GM12878 (cell line): ENCODE measurements at regions not wholly inside any gene's neighbourhood (a gene's known extent, or its start where the extent isn't known, plus 50 kb on each side); places are given as distances from the start of the nearest gene placed in this dataset.

Source experiments
- ATAC-seq: fragments of 200-7000 bp; cut with Tn5 transposase; 3 replicates; pipeline ENCODE4 v1.9.1; 2020; ENCODE audit warnings: mild to moderate bottlenecking, moderate library complexity
- BruUV-seq: library from RNA; stranded (reverse); fragments of 400-500 nt; replicated peaks from 2 replicates; lab custom pipeline; 2021; lab: Mats Ljungman, UMichigan
- CTCF ChIA-PET: fragments of 300-600 bp; sonication (Branson Sonifier 250); formaldehyde crosslinking; extraction: SDS; loops from one replicate; lab custom pipeline; 2021; ENCODE audit warnings: inconsistent platforms; lab: Yijun Ruan, JAX
- POLR2A ChIA-PET: fragments of 350-600 bp; formaldehyde crosslinking; extraction: SDS; loops from one replicate; lab custom pipeline; 2021; ENCODE audit warnings: inconsistent platforms; lab: Charles Lee
- RAD21 ChIA-PET: fragments of 300-600 bp; sonication (Branson Sonifier 250); formaldehyde crosslinking; loops from one replicate; lab custom pipeline; 2023; ENCODE audit warnings: antibody characterized with exemption; ENCODE audit not compliant: unreplicated experiment; lab: Charles Lee
- SMC1A ChIA-PET: fragments of 300-600 bp; sonication (Branson Sonifier 250); formaldehyde crosslinking; loops from one replicate; lab custom pipeline; 2023; ENCODE audit not compliant: unreplicated experiment, uncharacterized antibody; lab: Charles Lee
- DNase-seq: peaks from one replicate; pipeline ENCODE4 v3.0.0-alpha.2; 2011; ENCODE audit warnings: low read depth, low spot score
- FAIRE-seq: peaks from 3 replicates; lab custom pipeline; 2011; peaks lifted over from hg19 to GRCh38; lab: Jason Lieb, UNC
- H2AFZ ChIP-seq: 2 replicates; pipeline ENCODE4 v1.6.0; 2011; ENCODE audit warnings: low read depth, low read length, control low read depth; ENCODE audit not compliant: control insufficient read depth
- H3K27ac ChIP-seq: 2 replicates; pipeline ENCODE4 v1.5.1; 2011; ENCODE audit warnings: control low read depth; ENCODE audit not compliant: control insufficient read depth, insufficient read depth
- H3K27me3 ChIP-seq, 2 experiments: replicated peaks in 1 of 2; 2 replicates each; pipeline versions ENCODE4 v1.6.0 to v1.6.1; 2011; ENCODE audit warnings: low read length in 1 of 2; ENCODE audit not compliant: control insufficient read depth in 2 of 2, insufficient read depth in 2 of 2
- H3K36me3 ChIP-seq, 2 experiments: 2 replicates each; pipeline ENCODE4 v1.5.1; 2011; ENCODE audit warnings: low read length in 1 of 2; ENCODE audit not compliant: control insufficient read depth in 2 of 2, insufficient read depth in 2 of 2
- H3K4me1 ChIP-seq: 2 replicates; pipeline ENCODE4 v1.6.1; 2011; ENCODE audit warnings: mild to moderate bottlenecking, low read length, moderate library complexity, mixed read lengths; ENCODE audit not compliant: control insufficient read depth, insufficient read depth
- H3K4me2 ChIP-seq: 2 replicates; pipeline ENCODE4 v1.6.0; 2011; ENCODE audit warnings: control low read depth; ENCODE audit not compliant: control insufficient read depth, insufficient read depth
- H3K4me3 ChIP-seq: fragments of 200-600 bp; sonication (generic); 2 replicates; pipeline ENCODE4 v1.5.1; 2016
- H3K79me2 ChIP-seq: 2 replicates; pipeline ENCODE4 v1.6.0; 2011; ENCODE audit warnings: low read length; ENCODE audit not compliant: control insufficient read depth, insufficient read depth
- H3K9ac ChIP-seq: 2 replicates; pipeline ENCODE4 v1.8.0; 2011; ENCODE audit warnings: low read length, control low read depth, mixed read lengths; ENCODE audit not compliant: control insufficient read depth, insufficient read depth
- H3K9me3 ChIP-seq: replicated peaks from 3 replicates; pipeline ENCODE4 v1.5.1; 2011; ENCODE audit warnings: mild to moderate bottlenecking, low read length; ENCODE audit not compliant: control insufficient read depth, insufficient read depth
- H4K20me1 ChIP-seq: 2 replicates; pipeline ENCODE4 v1.6.0; 2011; ENCODE audit not compliant: control insufficient read depth, insufficient read depth
- ASH2L ChIP-seq: fragments of 300-600, 200-600 bp; sonication (generic); IDR thresholded peaks from 2 replicates; pipeline ENCODE4 v1.6.1; 2017; ENCODE audit warnings: low read depth, mild to moderate bottlenecking, borderline replicate concordance
- CBX3 ChIP-seq: fragments of 200-600 bp; sonication (generic); IDR thresholded peaks from 2 replicates; pipeline ENCODE4 v1.6.1; 2016; ENCODE audit warnings: low read depth, borderline replicate concordance
- CEBPZ ChIP-seq: fragments of 150-350 bp; IDR thresholded peaks from 2 replicates; pipeline ENCODE4 v1.6.1; 2016; ENCODE audit warnings: low read depth, low read length
- CREB1 ChIP-seq: IDR thresholded peaks from 2 replicates; pipeline ENCODE4 v1.6.1; 2012; ENCODE audit warnings: low read depth, mild to moderate bottlenecking, inconsistent platforms
- EED ChIP-seq: sonication (generic); IDR thresholded peaks from 2 replicates; pipeline ENCODE4 v1.6.1; 2016; ENCODE audit warnings: antibody characterized with exemption, low read depth
- ESRRA ChIP-seq: IDR thresholded peaks from 2 replicates; pipeline ENCODE4 v1.6.1; 2012; ENCODE audit warnings: mild to moderate bottlenecking, low read length, improper control_type of control experiment
- HCFC1 ChIP-seq: fragments of 150-350 bp; IDR thresholded peaks from 2 replicates; pipeline ENCODE4 v1.6.1; 2014; ENCODE audit warnings: low read length
- MTA2 ChIP-seq: fragments of 450-650 bp; IDR thresholded peaks from 2 replicates; pipeline ENCODE4 v1.6.1; 2016; ENCODE audit warnings: low read depth, mild to moderate bottlenecking, moderate library complexity
- PAX5 ChIP-seq: IDR thresholded peaks from 2 replicates; pipeline ENCODE4 v1.6.1; 2011; ENCODE audit warnings: low read depth, low read length, borderline replicate concordance
- SKIL ChIP-seq: fragments of 450-650 bp; IDR thresholded peaks from 2 replicates; pipeline ENCODE4 v1.6.1; 2017; ENCODE audit warnings: mild to moderate bottlenecking, low read depth, inconsistent platforms; ENCODE audit not compliant: poor library complexity, severe bottlenecking
- SMARCA5 ChIP-seq: fragments of 450-650 bp; IDR thresholded peaks from 2 replicates; pipeline ENCODE4 v1.6.1; 2017; ENCODE audit warnings: mild to moderate bottlenecking
- STAT3 ChIP-seq: IDR thresholded peaks from 2 replicates; pipeline ENCODE4 v1.6.1; 2011; ENCODE audit warnings: low read depth, low read length, improper control_type of control experiment
- ZNF622 ChIP-seq: fragments of 450-650 bp; IDR thresholded peaks from 2 replicates; pipeline ENCODE4 v1.6.1; 2017; ENCODE audit warnings: mild to moderate bottlenecking, inconsistent platforms
- WGBS: methylation state at CpG from one replicate; pipeline ENCODE4 v1.1.6; 2016; ENCODE audit warnings: low lambda C conversion rate; ENCODE audit not compliant: insufficient replicate concordance, insufficient coverage; ENCODE audit errors: missing lambda C conversion rate; 5-methylcytosine and 5-hydroxymethylcytosine counted together
- in situ Hi-C: fragments of 300-500 bp; cut with MboI; formaldehyde crosslinking; loops from 9 replicates; pipeline ENCODE4 v1.14.3; 2018; ENCODE audit warnings: mixed read lengths
- intact Hi-C: fragments of 100-400 bp; cut with micrococcal nuclease; formaldehyde crosslinking; loops from one replicate; pipeline ENCODE4 v1.14.2; 2022; ENCODE audit not compliant: unreplicated experiment
- TF ChIP-seq, protein P1 (sequence below): fragments of 150-350 bp; IDR thresholded peaks from 2 replicates; pipeline ENCODE4 v1.6.1; 2014; ENCODE audit warnings: mild to moderate bottlenecking, low read depth, low read length
- TF ChIP-seq, protein P2 (sequence below): fragments of 450-650 bp; formaldehyde crosslinking; IDR thresholded peaks from 2 replicates; pipeline ENCODE4 v1.4.0; 2022; ENCODE audit warnings: mild to moderate bottlenecking, moderate library complexity

DNA sequence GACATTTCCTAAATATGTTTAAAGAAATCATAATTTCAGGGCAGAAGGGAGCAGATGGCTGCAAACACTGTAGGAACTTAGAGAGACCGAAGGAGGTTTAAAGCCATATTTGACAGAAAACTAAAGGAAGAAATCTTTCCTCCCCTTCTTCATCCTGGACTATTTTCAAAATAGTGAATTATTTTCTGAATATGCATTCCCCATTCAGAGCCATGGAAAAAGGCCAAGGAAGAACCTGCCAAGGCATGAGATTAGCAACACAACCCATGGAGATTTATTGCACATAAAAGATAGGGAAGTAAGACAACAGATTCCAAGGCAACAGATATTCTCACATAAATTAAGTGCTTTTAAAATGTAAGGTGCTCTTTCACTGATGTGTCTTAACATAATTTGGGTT, 233.3 kb upstream of the ADAMTS16 start (continued):
- TF ChIP-seq, protein P1, sequence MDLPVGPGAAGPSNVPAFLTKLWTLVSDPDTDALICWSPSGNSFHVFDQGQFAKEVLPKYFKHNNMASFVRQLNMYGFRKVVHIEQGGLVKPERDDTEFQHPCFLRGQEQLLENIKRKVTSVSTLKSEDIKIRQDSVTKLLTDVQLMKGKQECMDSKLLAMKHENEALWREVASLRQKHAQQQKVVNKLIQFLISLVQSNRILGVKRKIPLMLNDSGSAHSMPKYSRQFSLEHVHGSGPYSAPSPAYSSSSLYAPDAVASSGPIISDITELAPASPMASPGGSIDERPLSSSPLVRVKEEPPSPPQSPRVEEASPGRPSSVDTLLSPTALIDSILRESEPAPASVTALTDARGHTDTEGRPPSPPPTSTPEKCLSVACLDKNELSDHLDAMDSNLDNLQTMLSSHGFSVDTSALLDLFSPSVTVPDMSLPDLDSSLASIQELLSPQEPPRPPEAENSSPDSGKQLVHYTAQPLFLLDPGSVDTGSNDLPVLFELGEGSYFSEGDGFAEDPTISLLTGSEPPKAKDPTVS, result no peak
- TF ChIP-seq CBX3, result no peak
- TF ChIP-seq, all 136 proteins: peak for 0

DNA sequence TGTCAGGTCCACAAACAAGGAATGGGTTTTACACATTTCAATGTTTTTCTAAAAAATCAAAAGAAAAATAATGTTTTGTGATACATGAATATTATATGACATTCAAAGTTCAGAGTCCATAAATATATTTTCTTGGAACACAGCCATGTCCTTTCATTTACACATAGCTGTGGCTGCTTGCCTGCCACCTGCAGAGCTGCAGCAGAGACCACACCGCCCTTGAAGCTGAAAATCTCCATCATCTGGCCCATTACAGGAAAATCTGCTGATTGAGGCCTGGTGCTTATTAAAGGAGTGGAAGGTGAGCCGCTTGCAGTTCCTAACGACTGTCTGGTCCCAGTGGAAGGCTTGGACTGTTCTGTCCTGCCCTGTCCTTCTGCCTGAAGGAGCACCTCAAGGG, 232.6 kb upstream of the ADAMTS16 start:
- Histone ChIP-seq H3K9me3 (no peaks in the 10 kb centered on the region), H3K9ac (no peak overlapping the region), H3K4me1 (no peaks in the 10 kb centered on the region), H4K20me1 (no peaks in the 10 kb centered on the region), H3K79me2 (no peaks in the 10 kb centered on the region), H3K27me3 (no peaks in the 10 kb centered on the region), H3K4me2 (no peak overlapping the region), H2AFZ (no peak overlapping the region), H3K27ac (no peak overlapping the region), H3K4me3 (no peak overlapping the region), H3K36me3 (no peaks in the 10 kb centered on the region)
- intact Hi-C loops, result no loop called here
- no peak for DNase-seq
- ChIA-PET RAD21 (no interaction called here), POLR2A (no interaction called here), SMC1A (no interaction called here), CTCF (no interaction called here)
- no peak for ATAC-seq
- BruUV-seq, result no TSS peak
- in situ Hi-C loops, result no loop called here
- WGBS, result 6% methylated on average over 3 of the region's 3 CpGs
- FAIRE-seq, result no peak
- TF ChIP-seq STAT3 (no peak), CEBPZ (no peak), MTA2 (no peak), ZNF622 (no peak), CREB1 (no peak), HCFC1 (no peak), SKIL (no peak), ESRRA (no peak), SMARCA5 (no peak), PAX5 (no peak), EED (no peak), ASH2L (no peak)
- TF ChIP-seq, protein P2, sequence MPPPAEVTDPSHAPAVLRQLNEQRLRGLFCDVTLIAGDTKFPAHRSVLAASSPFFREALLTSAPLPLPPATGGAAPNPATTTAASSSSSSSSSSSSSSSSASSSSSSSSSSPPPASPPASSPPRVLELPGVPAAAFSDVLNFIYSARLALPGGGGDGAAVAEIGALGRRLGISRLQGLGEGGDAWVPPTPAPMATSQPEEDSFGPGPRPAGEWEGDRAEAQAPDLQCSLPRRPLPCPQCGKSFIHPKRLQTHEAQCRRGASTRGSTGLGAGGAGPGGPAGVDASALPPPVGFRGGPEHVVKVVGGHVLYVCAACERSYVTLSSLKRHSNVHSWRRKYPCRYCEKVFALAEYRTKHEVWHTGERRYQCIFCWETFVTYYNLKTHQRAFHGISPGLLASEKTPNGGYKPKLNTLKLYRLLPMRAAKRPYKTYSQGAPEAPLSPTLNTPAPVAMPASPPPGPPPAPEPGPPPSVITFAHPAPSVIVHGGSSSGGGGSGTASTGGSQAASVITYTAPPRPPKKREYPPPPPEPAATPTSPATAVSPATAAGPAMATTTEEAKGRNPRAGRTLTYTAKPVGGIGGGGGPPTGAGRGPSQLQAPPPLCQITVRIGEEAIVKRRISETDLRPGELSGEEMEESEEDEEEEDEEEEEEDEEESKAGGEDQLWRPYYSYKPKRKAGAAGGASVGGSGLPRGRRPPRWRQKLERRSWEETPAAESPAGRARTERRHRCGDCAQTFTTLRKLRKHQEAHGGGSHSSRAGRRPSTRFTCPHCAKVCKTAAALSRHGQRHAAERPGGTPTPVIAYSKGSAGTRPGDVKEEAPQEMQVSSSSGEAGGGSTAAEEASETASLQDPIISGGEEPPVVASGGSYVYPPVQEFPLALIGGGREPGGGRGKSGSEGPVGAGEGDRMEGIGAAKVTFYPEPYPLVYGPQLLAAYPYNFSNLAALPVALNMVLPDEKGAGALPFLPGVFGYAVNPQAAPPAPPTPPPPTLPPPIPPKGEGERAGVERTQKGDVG (CRISPR knock-in tag), result no peak
